Glomerular visceral epithelial cell (primary cell): ENCODE measurements at regions not wholly inside any gene's neighbourhood (a gene's known extent, or its start where the extent isn't known, plus 50 kb on each side); places are given as distances from the start of the nearest gene placed in this dataset.

Experiments used
- DNase-seq: peaks from one replicate; pipeline ENCODE4 v3.0.0-alpha.2; 2016; ENCODE audit errors: extremely low spot score

DNA sequence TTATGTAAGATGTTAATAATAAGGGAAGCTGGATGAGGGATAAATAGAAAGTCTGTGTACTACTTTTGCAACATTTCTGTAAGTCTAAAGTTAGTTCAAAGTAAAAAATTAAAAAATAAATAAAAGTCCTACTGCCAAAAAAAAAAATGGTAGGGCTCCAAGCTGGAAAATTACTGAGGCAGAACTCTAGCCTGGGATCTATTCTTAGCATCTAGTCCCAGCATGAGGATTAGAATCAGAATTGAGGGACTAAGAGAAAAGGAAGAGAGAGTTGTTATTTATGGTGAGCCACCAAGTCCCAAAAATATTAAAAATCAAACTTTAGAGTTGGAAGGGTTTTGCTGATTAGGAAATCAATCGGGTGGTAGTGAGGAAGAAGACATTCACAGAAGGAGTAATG, 110.3 kb downstream of the CYB561 start:
- no peak for DNase-seq

- no peak for DNase-seq
Observed at GRCh38 chr17:63337579-63337978, 108.5 kb downstream of the CYB561 start.

GRCh38 chr17:63338272-63338671, 107.8 kb downstream of the CYB561 start:
- no peak for DNase-seq

GRCh38 chr17:63341276-63341675, 104.8 kb downstream of the CYB561 start:
- DNase-seq, result no peak

GRCh38 chr17:63344383-63344782, 101.7 kb downstream of the CYB561 start:
- DNase-seq, result no peak

DNA sequence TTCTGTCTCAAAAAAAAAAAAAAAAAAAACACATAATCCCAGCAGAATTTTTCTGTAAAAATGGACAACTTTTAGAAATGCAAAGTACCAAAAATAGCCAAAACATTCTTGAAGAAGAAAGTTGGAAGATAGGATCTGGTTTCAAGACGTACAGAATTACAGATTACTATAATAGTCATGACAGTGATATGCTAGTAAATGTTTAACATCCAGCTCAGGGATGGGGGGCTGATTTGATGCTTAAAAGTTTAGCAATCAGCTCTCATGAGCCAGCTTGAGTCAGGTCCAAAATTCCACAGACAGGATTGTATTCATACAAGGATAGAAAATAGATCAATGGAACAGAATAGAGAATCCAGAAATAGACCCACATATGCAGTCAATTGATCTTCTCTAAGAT, 100.5 kb downstream of the CYB561 start:
- no peak for DNase-seq

DNA sequence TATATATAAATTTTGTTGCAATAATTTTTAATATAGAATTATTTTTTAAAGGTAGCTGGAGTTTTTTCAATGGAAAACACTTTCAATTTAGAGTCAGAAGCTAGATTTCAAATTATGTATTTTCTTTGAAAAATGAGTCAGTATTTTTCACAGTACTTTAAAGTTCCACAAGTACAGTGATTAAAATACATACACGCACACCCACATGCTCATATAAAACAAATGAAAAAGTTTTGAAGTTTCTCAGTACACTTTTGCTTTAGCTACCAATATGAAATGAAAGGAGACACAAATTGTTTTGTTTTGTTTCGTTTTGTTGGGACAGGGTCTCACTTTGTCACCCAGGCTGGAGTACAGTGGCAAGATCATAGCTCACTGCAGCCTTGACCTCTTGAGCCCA, 98.6 kb downstream of the CYB561 start:
- no peak for DNase-seq

GRCh38 chr17:63349478-63350000, 96.6 kb downstream of the CYB561 start:
- DNase-seq, result no peak

DNA sequence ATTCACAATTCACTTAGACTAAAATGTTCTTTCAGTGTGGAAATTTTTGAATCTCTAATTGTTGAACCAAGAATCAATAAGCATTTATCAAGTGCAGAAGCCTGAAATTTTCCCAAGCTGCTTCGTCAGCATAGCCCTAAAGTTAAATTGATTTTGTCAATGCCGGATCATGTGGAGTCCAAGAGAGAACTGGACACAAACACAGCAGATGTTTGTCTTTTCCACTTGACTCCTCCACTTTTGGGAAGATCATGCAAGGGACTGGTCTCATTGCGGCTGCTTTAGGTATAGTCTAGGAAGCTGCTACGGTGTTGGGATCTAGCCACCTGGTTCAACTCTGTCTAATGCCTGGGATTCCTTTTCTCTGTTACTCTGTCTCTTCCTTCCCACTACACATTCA, 95.7 kb downstream of the CYB561 start:
- no peak for DNase-seq

GRCh38 chr17:63354256-63354655, 91.8 kb downstream of the CYB561 start:
- no peak for DNase-seq

DNA sequence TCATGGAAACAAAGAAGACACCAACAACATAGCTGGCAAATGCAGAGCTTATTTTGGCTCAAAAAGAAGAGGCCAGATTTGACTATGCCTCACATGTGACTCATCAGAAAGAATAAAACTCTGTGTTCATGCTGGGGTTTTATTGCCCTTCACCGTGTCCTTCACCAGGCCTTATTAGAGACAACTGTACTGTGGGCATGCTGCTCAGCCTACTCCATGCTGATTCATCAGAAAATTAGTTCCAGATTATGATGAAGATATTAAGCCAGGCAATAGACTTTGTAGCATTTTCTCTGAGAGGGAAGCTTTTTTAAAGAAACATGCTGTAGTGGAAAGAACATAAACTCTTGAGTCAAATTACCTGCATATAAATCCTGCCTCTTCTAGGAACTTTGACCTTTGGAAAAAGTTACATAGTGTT, 89.8 kb downstream of the CYB561 start:
- DNase-seq, result peak; percentile 9

- peak; percentile 71 for DNase-seq
Observed at GRCh38 chr17:63358111-63358839, 87.8 kb downstream of the CYB561 start.

DNA sequence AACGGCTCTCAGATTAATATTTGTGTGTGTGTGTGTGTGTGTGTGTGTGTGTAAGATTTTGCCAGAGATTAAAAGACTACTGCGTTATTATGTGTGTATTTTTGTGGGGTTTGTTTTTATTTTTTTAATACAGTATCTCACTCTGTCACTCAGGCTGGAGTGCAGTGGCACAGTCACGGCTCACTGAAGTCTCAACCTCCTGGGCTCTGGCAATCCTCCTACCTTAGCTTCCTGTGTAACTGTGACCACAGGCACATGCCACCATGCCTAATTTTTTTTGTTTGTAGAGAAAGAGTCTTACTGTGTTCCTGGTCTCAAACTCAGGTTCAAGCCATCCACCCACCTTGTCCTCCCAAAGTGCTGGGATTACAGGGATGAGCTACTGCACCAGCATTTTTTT, 87.2 kb downstream of the CYB561 start:
- peak; percentile 11 for DNase-seq

DNA sequence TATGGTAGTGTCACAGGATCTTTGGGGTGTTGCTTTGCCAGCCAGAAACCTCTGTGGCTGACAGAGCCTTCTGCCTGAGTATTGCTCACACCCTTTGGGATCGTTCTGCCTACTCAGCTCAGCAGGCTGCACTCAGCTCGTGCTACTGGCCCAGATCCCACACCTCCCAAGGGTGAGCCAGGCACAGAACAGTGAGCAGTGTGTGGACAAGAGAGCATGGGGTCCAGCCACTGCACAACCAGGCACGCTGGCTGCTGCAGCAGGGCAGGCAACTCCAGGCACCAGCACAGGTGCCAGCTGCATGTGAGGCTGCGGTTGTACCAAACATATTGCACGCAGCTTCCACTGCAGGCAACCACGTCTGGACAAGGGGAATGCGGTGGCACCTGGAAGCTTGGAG, 84.9 kb downstream of the CYB561 start:
- DNase-seq, result no peak

DNA sequence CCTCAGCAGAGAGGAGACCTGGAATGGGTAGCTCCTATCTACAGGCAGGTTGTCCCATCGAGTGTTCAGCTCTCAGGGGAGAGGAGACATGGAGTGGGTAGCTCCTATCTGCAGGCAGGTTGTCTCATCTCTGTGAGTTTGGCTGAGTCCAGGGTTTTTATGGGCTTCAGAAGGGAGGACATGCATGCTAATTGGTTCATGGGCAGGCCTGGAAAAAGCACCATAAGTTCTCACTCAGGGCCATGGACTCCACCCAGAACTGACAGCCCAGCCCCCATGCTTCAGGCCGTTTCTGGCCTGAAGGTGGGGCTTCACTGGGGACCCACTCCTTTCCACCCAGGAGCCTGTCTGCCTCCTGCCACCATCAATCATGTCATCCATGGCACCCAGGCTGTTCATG, 84.0 kb downstream of the CYB561 start:
- DNase-seq, result no peak

- DNase-seq, result no peak
Observed at GRCh38 chr17:63364387-63364786, 81.7 kb downstream of the CYB561 start.

GRCh38 chr17:63364944-63365343, 81.2 kb downstream of the CYB561 start:
- DNase-seq, result no peak

DNA sequence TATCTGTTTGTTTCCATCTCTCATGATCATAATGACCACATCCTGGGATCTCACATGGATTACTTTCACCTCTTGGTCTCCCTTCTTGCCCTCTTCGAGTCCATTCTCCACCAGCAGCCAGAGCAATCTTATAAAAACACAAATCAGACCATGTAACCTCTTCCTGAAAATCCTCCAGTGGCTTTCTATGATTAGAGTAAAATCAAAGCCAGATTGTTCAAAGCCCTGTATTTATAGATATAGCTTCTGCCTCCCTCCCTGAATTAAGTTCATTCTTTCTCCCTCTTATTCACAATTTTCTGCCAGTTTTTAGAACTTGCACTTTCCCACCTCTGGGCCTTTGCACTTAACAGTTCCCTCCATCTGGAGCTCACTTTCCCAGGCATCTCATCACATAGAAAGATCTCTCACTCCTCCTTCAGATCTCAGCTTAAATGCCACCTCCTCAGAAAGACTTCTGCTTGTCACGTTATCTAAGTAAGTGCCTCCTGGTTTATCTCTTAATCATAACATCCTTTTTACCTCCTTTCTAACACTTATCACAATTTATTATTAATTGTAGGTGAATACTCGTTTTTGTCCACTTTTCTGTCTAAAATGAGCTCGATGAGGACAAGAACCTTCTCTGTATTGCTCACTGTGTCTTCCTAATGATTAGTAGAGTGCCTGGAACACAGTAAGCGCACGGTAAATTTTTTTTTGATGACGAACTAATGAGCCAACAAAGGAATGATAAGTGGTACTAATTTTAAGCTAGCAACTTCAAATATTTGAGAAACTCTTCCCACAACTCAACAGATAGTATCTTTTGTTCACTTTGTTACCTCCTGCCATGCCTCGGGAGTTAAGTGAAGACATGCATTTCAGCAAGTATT, 80.5 kb downstream of the CYB561 start:
- DNase-seq, result no peak

GRCh38 chr17:63366241-63366566, 79.9 kb downstream of the CYB561 start:
- DNase-seq, result no peak

DNA sequence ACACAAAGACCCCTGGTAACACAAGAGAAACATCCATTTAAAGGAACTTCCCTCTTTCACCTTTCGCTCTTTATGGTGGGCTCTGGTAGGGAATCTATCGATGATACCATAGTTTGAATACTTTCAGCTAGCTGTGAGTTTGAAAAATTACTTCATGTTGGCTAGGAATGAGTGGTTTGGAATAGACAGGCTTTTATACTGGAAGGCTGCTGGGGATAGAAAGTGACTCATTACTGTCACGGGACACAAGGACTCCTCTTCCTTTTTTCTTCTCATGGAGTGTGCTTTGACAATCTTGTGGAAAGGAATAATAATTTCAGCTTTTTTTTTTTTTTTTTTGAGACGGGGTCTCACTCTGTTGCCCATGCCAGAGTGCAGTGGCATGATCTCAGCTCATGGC, 76.9 kb downstream of the CYB561 start:
- peak; percentile 11 for DNase-seq

- no peak for DNase-seq
Observed at GRCh38 chr17:63370696-63371095, 75.4 kb downstream of the CYB561 start.

- DNase-seq, result no peak
Observed at GRCh38 chr17:63376949-63377348, 69.2 kb downstream of the CYB561 start.
